Astrocyte (in vitro differentiated cells and primary cell): ENCODE measurements at regions not wholly inside any gene's neighbourhood (a gene's known extent, or its start where the extent isn't known, plus 50 kb on each side); places are given as distances from the start of the nearest gene placed in this dataset.

Source experiments
- DNase-seq: peaks from one replicate; pipeline ENCODE4 v3.0.0-alpha.2; 2010; ENCODE audit warnings: low read depth
- FAIRE-seq: peaks from 2 replicates; lab custom pipeline; 2011; peaks lifted over from hg19 to GRCh38; lab: Jason Lieb, UNC
- H2AFZ ChIP-seq: 2 replicates; pipeline ENCODE4 v1.6.0; 2012; ENCODE audit warnings: low read depth, low read length, inconsistent platforms
- H3K27ac ChIP-seq: 2 replicates; pipeline ENCODE4 v1.5.1; 2011; ENCODE audit warnings: low read depth, low read length, inconsistent platforms
- H3K27me3 ChIP-seq: 2 replicates; pipeline ENCODE4 v1.6.0; 2011; ENCODE audit warnings: low read length, inconsistent platforms; ENCODE audit not compliant: insufficient read depth
- H3K36me3 ChIP-seq: 2 replicates; pipeline ENCODE4 v1.5.1; 2011; ENCODE audit warnings: low read length, inconsistent platforms; ENCODE audit not compliant: insufficient read depth
- H3K4me1 ChIP-seq: 2 replicates; pipeline ENCODE4 v1.5.1; 2011; ENCODE audit warnings: low read length, inconsistent platforms; ENCODE audit not compliant: insufficient read depth
- H3K4me2 ChIP-seq: 2 replicates; pipeline ENCODE4 v1.6.0; 2012; ENCODE audit warnings: low read length, inconsistent platforms
- H3K4me3 ChIP-seq: 2 replicates; pipeline ENCODE4 v1.5.1; 2011; ENCODE audit warnings: low read depth, mild to moderate bottlenecking, low read length, inconsistent platforms; ENCODE audit not compliant: insufficient read depth
- H3K79me2 ChIP-seq: 2 replicates; pipeline ENCODE4 v1.6.0; 2012; ENCODE audit warnings: mild to moderate bottlenecking, low read length, inconsistent platforms; ENCODE audit not compliant: insufficient read depth
- H3K9ac ChIP-seq: 2 replicates; pipeline ENCODE4 v1.6.0; 2012; ENCODE audit warnings: mild to moderate bottlenecking, low read length, inconsistent platforms
- H3K9me3 ChIP-seq: 2 replicates; pipeline ENCODE4 v1.5.1; 2012; ENCODE audit warnings: low read depth, mild to moderate bottlenecking, low read length, inconsistent platforms; ENCODE audit not compliant: insufficient read depth
- H4K20me1 ChIP-seq: 2 replicates; pipeline ENCODE4 v1.6.0; 2012; ENCODE audit warnings: low read length, inconsistent platforms; ENCODE audit not compliant: insufficient read depth
- H3K27ac Mint-ChIP-seq: one replicate; pipeline ENCODE4 v1.8.0; 2021; ENCODE audit warnings: mild to moderate bottlenecking, mixed read lengths; ENCODE audit not compliant: unreplicated experiment
- H3K27me3 Mint-ChIP-seq: one replicate; pipeline ENCODE4 v1.8.0; 2021; ENCODE audit warnings: low read depth, mixed read lengths; ENCODE audit not compliant: unreplicated experiment
- H3K36me3 Mint-ChIP-seq: one replicate; pipeline ENCODE4 v1.8.0; 2021; ENCODE audit warnings: low read depth, mixed read lengths; ENCODE audit not compliant: unreplicated experiment
- H3K4me1 Mint-ChIP-seq: one replicate; pipeline ENCODE4 v1.8.0; 2021; ENCODE audit warnings: low read depth, mixed read lengths; ENCODE audit not compliant: unreplicated experiment
- H3K4me3 Mint-ChIP-seq: one replicate; pipeline ENCODE4 v1.8.0; 2021; ENCODE audit warnings: mild to moderate bottlenecking, moderate library complexity, mixed read lengths; ENCODE audit not compliant: unreplicated experiment
- H3K9me3 Mint-ChIP-seq: one replicate; pipeline ENCODE4 v1.8.0; 2021; ENCODE audit warnings: mild to moderate bottlenecking, mixed read lengths; ENCODE audit not compliant: unreplicated experiment
- EZH2 ChIP-seq: IDR thresholded peaks from 2 replicates; pipeline ENCODE4 v1.6.1; 2012; ENCODE audit warnings: mild to moderate bottlenecking, low read length, inconsistent platforms; ENCODE audit not compliant: insufficient read depth
- TF ChIP-seq, protein P1 (sequence below): IDR thresholded peaks from 2 replicates; pipeline ENCODE4 v1.5.1; 2011; ENCODE audit warnings: low read depth, mild to moderate bottlenecking, inconsistent platforms, low read length, moderate library complexity; ENCODE audit not compliant: insufficient read depth

DNA sequence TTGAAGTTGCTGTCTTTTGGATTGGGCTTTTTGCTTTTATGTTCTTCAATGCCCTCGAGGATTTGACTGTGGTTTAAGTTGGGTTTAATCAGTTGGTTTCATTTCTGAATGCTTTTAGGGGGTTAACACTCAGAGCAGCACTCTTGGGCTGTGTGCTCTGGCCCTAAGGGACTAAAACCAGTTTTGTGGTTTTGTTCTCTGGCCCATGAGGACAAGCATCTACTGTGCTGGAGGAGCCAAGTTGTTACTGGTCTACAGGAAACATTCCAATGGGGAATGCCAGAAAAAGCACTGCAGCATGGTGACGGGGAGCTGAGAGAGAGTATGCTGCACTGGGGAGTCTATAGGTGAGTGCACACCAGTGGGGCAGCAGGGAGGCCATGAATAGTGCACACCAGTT, 596.9 kb downstream of the ZBBX start:
- H3K9me3 Mint-ChIP-seq = no peaks in the 10 kb centered on the region
- H3K36me3 ChIP-seq = no peaks in the 10 kb centered on the region
- no peaks in the 10 kb centered on the region for H3K27me3 Mint-ChIP-seq
- H3K4me2 ChIP-seq = no peak overlapping the region
- no peaks in the 10 kb centered on the region for H3K27me3 ChIP-seq
- peaks cover 7% of the 10 kb centered on the region for H3K4me1 Mint-ChIP-seq
- no peak for TF ChIP-seq EZH2
- TF ChIP-seq, protein P1, sequence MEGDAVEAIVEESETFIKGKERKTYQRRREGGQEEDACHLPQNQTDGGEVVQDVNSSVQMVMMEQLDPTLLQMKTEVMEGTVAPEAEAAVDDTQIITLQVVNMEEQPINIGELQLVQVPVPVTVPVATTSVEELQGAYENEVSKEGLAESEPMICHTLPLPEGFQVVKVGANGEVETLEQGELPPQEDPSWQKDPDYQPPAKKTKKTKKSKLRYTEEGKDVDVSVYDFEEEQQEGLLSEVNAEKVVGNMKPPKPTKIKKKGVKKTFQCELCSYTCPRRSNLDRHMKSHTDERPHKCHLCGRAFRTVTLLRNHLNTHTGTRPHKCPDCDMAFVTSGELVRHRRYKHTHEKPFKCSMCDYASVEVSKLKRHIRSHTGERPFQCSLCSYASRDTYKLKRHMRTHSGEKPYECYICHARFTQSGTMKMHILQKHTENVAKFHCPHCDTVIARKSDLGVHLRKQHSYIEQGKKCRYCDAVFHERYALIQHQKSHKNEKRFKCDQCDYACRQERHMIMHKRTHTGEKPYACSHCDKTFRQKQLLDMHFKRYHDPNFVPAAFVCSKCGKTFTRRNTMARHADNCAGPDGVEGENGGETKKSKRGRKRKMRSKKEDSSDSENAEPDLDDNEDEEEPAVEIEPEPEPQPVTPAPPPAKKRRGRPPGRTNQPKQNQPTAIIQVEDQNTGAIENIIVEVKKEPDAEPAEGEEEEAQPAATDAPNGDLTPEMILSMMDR = no peak
- FAIRE-seq (no peak), DNase-seq (no peak)
- H3K27ac Mint-ChIP-seq = no peak overlapping the region
- no peaks in the 10 kb centered on the region for H3K4me1 ChIP-seq
- peaks cover 5% of the 10 kb centered on the region for H3K9me3 ChIP-seq
- H3K4me3 ChIP-seq = no peak overlapping the region
- no peak overlapping the region for H3K9ac ChIP-seq
- no peaks in the 10 kb centered on the region for H3K79me2 ChIP-seq
- H2AFZ ChIP-seq = no peak overlapping the region
- H3K36me3 Mint-ChIP-seq = no peaks in the 10 kb centered on the region
- H4K20me1 ChIP-seq = no peaks in the 10 kb centered on the region
- H3K4me3 Mint-ChIP-seq = no peak overlapping the region
- H3K27ac ChIP-seq = no peak overlapping the region

DNA sequence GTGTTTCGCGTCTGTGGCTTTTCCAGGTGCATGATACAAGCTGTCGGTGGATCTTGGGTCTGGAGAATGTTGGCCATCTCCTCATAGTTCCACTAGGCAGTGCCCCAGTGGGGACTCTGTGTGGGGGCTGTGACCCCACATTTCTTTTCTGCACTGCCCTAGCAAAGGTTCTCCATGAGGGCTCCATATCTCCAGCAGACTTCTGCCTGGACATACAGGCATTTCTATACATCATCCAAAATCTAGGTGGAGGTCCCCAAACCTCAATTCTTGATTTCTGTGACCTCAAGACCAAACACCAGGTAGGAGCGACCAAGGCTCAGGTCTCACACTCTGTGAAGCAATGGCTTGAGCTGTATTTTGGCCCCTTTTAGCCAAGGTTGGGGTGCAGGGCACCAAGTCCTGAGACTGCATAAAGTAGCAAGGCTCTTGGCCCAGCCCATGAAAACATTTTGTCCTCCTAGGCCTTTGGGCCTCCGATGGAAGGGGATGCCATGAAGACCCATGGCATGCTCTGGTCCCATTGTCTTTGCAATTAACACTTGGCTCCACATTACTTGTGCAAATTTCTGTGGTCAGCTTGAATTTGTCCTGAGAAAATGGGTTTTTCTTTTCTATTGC, 615.3 kb downstream of the ZBBX start:
- Histone ChIP-seq H3K4me2 (no peak overlapping the region), H2AFZ (no peak overlapping the region), H3K4me1 (no peaks in the 10 kb centered on the region), H3K9ac (no peak overlapping the region), H3K27ac (no peak overlapping the region), H3K36me3 (no peaks in the 10 kb centered on the region), H4K20me1 (no peaks in the 10 kb centered on the region), H3K4me3 (no peak overlapping the region), H3K27me3 (no peaks in the 10 kb centered on the region), H3K9me3 (peaks cover 5% of the 10 kb centered on the region), H3K79me2 (no peaks in the 10 kb centered on the region)
- Mint-ChIP-seq H3K36me3 (no peaks in the 10 kb centered on the region), H3K4me3 (no peak overlapping the region), H3K27me3 (no peaks in the 10 kb centered on the region), H3K4me1 (no peaks in the 10 kb centered on the region), H3K9me3 (peaks cover 8% of the 10 kb centered on the region), H3K27ac (no peak overlapping the region)
- FAIRE-seq (no peak), DNase-seq (no peak)
- TF ChIP-seq, protein P1 = no peak
- TF ChIP-seq EZH2 = no peak

DNA sequence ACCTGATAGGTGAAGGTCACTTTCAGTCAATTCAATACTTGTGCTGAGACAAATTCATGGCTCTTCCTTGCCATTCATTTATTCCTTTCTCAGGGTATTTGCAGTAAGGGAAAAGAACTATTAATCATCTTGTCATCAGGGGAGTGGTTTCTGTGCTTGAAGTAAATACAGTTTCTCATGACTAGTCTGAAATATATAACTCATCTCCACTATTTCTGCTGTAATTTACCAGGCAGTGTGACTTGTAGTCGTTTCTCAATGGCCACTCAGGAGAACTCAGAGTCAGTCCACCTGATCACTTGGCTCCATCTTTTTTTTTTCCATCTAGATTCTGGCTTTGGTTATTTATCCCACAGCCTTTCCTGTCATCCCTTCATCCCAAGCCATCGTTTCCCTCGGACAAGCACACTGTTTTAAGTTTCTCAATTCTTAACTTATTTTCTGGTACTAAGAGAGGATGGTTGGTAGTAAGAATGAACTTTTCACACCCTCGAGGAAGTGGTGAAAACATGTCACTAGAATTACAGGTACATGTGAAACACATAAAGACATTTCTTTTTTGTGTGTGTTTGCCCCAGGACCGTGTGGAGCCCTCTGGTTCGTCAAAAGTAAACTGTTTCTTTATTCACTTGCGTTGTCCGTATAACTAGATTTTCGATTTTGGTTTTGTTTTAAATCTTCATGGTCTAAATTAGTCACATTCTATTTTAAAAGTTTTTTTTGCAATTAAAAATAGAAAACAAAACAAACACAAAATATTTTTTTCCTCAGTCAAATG, 620.2 kb downstream of the ZBBX start:
- H3K4me3 ChIP-seq = no peak overlapping the region
- no peak for DNase-seq
- no peaks in the 10 kb centered on the region for H3K4me1 ChIP-seq
- H3K9me3 ChIP-seq = peaks cover 4% of the 10 kb centered on the region
- Mint-ChIP-seq H3K27me3 (no peaks in the 10 kb centered on the region), H3K9me3 (peaks cover 5% of the 10 kb centered on the region), H3K4me1 (no peaks in the 10 kb centered on the region), H3K36me3 (no peaks in the 10 kb centered on the region), H3K4me3 (no peak overlapping the region), H3K27ac (no peak overlapping the region)
- FAIRE-seq = no peak
- no peaks in the 10 kb centered on the region for H4K20me1 ChIP-seq
- H3K27ac ChIP-seq = no peak overlapping the region
- H3K27me3 ChIP-seq = no peaks in the 10 kb centered on the region
- no peaks in the 10 kb centered on the region for H3K36me3 ChIP-seq
- H3K4me2 ChIP-seq = no peak overlapping the region
- no peak overlapping the region for H3K9ac ChIP-seq
- H3K79me2 ChIP-seq = no peaks in the 10 kb centered on the region
- TF ChIP-seq EZH2 = no peak
- TF ChIP-seq, protein P1 = no peak
- no peak overlapping the region for H2AFZ ChIP-seq
